HUDEP-2 (cell line): ENCODE measurements at regions not wholly inside any gene's neighbourhood (a gene's known extent, or its start where the extent isn't known, plus 50 kb on each side); places are given as distances from the start of the nearest gene placed in this dataset.
"Not testable (repeated sequence)": the region's sequence is repeated elsewhere in the genome, so short reads cannot be mapped to it uniquely, and the experiment has no call there.

ENCODE experiments used
- DNase-seq, 76 experiments: peaks; one replicate each; lab custom pipeline; 2025; ENCODE audit not compliant: unreplicated experiment in 76 of 76; lab: John Stamatoyannopoulos, UW

- DNase-seq = not testable (repeated sequence)
Measured at GRCh38 chr6:11457422-11457821, 80.1 kb upstream of the TMEM170B start.

GRCh38 chr6:11452106-11452505 is 85.4 kb upstream of the TMEM170B start:
- DNase-seq = not testable (repeated sequence)

DNA sequence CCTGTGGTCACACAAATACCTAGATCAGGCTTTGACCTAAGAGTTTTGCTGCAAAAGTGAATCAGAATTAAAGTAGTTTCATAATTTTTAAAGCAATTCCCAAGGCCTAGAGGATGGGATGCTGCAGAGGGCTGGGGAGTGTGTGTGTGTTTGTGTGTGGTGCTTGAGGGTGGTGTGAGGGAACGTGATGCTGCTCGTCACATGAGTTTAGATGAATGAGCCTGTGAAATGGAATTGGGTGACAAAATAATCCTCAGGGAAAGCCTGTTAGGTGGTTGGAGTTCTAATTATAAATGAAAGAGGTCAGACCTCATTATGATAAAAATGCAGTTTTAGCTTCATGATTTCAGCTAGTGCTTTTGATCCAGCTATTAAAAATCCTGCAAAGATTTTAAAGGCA is 87.5 kb upstream of the TMEM170B start:
- DNase-seq = no peak

- DNase-seq = no peak
Measured at GRCh38 chr6:11449408-11449807, 88.1 kb upstream of the TMEM170B start.

- no peak for DNase-seq
Measured at GRCh38 chr6:11448038-11448437, 89.5 kb upstream of the TMEM170B start.

DNA sequence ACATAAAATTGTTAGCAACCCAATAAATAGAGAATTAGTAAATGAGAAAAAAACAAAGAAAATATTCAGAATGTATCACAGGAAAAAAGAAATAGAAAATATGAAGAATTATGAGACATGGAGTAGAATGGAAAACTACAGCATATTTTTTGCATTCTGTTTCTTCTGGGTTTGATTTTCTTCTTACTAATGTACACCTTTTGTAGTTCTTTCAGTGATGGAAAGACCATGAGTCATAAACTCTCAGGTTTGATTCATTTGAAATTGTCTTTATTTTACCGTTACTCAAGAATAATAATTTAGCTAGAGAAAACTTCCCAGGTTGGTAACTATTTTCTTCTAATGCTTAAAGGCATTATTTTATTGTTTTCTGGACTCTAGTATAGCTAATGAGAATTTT is 90.3 kb upstream of the TMEM170B start:
- no peak for DNase-seq

DNA sequence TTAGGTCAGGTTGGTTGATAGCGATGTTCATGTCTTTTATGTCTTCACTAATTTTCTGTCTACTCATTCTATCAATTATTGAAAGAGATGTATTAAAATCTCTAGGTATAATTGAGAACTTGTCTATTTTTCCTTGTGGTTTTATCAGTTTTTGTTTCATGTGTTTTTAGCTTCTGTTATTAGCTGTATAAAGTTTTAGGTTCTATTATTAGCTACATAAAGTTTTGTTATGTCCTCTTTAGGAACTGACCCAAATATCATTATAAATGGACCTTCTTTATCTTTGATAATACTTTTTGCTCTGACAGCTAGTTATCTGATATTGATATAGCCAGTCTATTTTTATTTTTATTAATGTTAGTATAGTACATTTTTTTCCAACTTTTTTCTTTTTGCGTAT is 92.4 kb upstream of the TMEM170B start:
- DNase-seq = no peak

DNA sequence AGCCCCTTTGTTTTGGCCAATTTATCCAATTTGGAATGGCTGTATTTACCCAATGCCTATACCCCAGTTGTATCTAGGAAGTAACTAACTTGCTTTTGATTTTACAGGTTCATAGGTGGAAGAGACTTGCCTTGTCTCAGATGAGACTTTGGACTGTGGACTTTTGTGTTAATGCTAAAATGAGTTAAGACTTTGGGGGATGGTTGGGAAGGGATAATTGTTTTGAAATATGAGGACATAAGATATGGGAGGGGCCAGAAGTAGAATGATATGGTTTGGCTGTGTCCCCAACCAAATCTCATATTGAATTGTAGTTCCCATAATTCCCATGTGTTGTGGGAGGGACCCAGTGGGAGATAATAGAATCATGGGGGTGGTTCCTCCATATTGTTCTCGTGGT is 94.4 kb upstream of the TMEM170B start:
- not testable (repeated sequence) for DNase-seq

GRCh38 chr6:11442495-11442894 is 95.1 kb upstream of the TMEM170B start:
- no peak for DNase-seq

DNA sequence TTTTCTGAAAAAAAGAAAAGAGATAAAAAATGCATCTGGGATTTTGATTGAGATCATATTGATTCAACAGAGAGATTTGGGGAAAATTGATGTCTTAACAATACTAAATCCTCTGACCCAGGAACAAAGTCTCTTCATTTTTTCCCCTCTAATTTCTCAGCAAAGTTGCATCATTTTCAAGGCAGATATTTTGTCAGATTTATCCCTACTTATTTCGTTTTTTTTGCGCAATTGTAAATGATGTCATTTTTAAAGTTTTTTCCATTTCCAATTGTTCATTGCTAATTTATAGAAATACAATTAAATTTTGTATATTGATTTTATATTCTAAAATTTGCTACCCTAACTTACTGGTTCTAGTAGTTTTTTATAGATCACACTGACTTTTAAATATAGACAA is 97.7 kb upstream of the TMEM170B start:
- DNase-seq = no peak

- DNase-seq = no peak
Measured at GRCh38 chr6:11439017-11439420, 98.5 kb upstream of the TMEM170B start.

DNA sequence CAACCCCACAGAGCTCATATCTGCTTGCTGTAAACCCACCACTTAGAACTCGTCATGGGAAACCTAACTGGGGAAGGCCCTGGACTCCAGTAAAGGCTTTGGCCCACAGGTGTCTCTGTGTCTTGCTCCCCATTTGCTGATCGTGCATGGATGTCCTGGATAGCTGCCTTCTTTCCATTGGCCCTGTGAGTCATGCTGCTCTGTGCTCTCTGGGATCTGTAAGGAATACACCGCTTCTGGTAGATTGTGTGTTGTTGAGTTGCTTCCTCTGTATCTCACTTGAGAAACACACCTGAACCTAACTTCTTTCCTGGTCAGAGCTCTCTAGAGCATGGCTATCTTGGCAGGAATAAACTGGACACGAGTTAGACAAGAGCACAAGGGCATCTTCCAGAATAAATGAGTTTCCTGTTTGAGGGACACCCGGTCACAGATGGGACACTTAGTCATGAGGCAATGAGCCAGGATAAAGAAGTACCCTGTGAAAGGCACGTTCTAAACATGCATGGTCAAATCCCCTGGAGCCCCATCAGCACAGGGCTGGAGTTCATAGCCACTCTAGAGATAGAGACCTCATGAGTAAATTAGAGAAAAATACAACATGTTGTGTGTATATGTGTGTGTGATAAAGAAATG is 99.6 kb upstream of the TMEM170B start:
- no peak for DNase-seq

DNA sequence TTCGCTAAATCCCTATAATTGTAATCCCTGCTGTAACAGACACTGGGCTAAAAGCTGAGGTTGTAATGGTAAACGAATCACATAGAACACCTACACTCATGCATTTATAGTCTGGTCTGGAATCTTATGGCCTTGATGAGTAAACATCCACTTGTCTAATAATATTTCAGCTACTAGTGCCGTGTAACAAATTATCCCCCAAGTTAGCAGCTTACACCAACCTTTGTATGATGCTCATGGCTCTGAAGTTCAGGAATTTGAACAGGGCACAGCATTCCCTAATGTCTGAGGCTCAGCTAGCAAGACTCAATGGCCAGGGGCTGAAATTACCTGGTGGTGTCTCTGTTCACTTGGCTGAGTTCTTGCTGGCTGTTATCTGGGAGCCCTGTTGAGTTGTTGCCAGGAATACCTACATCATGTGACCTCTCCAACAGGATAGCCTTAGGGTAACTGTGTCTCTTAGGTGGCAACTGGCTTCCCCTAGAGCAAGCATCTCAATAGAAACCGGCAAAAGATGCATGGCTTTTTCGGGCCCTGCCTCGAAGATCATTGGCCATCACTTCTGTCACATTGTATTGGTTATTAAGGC is 100.9 kb upstream of the TMEM170B start:
- DNase-seq = no peak

DNA sequence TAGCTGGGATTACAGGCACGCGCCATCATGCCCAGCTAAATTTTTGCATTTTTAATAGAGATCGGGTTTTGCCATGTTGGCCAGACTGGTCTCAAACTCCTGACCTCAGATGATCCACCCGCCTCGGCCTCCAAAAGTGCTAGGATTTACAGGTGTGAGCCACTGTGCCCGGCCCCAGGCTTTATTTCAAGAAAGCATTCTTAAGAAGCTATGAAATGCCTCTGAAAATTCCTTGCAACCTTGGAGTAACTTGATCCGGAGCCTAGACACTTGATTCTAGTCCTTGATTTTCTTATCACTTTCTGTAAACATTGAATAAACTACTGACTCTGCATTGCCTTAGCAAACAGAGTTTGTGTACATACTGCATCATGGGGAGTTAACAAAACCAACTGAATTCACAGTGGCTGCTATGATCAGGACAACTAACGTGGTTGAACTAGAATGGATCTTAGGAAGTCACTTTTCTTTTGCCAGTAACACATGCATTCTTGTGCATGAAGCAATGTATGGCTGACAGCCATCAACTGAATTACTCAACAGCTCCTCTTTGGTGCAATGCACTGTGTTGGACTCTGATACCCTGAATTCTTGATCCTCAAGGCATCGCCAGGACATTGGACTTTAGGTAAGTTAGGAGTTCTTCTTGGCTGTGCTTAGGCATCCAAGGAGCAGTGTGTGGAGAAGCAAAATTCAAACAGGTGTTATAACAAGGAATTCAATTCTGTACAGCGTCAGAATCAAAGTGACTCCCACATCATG is 102.8 kb upstream of the TMEM170B start:
- no peak for DNase-seq

- no peak for DNase-seq
Measured at GRCh38 chr6:11433860-11434259, 103.7 kb upstream of the TMEM170B start.

DNA sequence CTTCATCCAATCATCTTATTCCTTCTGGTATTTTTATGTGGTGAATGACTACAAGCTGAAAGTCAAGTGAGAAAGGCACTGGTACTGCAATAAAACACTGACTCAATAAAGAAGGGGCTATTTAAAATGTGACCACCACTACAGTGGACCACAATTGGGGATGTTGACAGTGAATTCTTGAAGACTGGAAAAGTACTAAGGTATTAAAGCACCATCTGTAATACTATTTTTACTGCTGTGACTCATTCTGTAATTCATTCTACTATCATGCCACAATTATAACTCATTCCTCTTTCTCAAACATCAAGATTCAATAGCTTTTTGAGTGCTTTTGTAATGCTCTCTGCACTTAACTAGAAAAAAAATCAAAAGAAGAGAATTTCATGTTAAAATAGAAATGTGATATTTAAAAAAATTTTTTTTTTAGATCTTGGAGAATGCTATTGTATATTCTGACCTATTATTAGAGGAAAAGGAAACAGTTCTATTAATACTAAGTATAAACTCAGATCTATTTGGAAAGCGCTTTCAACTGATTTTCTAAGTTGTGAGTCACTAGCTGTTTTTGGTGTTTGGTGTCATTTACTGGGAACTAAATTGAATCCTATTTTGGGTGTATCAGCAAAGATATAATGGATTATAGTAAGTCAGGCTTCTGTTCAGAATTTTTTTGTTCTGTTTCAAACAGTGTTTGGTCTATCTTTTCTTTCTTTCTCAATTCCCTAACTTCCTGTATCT is 104.7 kb upstream of the TMEM170B start:
- no peak for DNase-seq

DNA sequence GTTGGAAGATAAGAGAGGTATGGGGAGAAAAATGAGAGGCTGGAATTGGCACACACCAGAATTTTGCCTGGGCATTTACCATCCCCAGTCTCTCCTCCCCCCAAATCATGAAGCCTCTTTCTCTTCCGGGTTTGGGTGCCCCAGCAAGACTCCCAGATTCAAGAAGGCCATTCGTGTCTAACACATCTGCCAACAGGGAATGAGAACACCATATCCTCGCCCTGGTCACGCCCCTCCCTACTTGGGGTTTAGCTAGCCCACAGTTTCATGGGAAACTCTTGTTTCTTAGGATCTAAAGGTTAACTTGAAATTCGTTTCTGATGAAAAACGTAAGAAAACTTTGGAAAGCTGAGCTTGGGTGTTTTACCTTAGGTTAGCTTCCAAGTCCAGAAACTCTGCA is 105.5 kb upstream of the TMEM170B start:
- no peak for DNase-seq

DNA sequence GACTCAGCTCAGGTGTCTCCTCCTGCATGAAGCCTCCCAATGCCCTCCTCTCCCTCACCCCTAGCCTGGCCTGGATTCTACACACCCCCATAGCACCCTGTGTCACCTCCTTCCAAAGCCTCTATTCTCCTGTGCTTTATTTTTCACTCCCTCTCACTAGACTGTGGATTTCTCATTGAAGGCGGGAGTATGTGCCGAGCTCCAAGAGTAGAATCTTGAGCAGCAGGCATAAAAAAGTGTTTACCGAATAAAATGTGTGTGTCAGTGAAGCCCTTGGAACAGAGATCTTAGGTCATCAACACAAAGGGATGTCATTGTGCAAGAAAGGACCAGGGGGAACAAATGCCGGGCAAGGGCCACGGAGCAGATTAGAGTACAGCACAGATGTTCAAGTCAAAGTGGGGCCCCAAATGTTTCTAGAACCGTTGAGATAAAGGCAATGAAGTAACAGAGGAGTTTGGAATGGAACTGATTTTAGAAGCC is 106.1 kb upstream of the TMEM170B start:
- no peak for DNase-seq

GRCh38 chr6:11430036-11430435 is 107.5 kb upstream of the TMEM170B start:
- no peak for DNase-seq

GRCh38 chr6:11429577-11429976 is 108.0 kb upstream of the TMEM170B start:
- no peak for DNase-seq

GRCh38 chr6:11428895-11429294 is 108.7 kb upstream of the TMEM170B start:
- no peak for DNase-seq
